Left lung (tissue), 4 donors: ENCODE measurements at regions not wholly inside any gene's neighbourhood (a gene's known extent, or its start where the extent isn't known, plus 50 kb on each side); places are given as distances from the start of the nearest gene placed in this dataset.

Experiments used
- ATAC-seq: fragments of 200-7000 bp; cut with Tn5 transposase; one replicate; pipeline ENCODE4 v1.9.1; 2020; ENCODE audit warnings: moderate library complexity
- DNase-seq, 4 donors: peaks; one replicate each; pipeline ENCODE4 v3.0.0-alpha.2; 2013 to 2020
- H3K27ac ChIP-seq, 2 donors: fragments of 200-600 bp; sonication (generic) in 1 of 2; one replicate each; pipeline versions ENCODE4 v1.5.0 to v1.8.0; 2020 to 2021
- H3K27me3 ChIP-seq, 2 donors: fragments of 200-600 bp; sonication (generic) in 1 of 2; one replicate each; pipeline versions ENCODE4 v1.5.0 to v1.8.0; 2020 to 2021
- H3K36me3 ChIP-seq, 2 donors: fragments of 200-600 bp; sonication (generic) in 1 of 2; one replicate each; pipeline versions ENCODE4 v1.5.0 to v1.8.0; 2020 to 2021
- H3K4me1 ChIP-seq, 2 donors: fragments of 200-600 bp; one replicate each; pipeline ENCODE4 v1.8.0; 2021
- H3K4me3 ChIP-seq, 2 donors: fragments of 200-600 bp; sonication (generic) in 1 of 2; one replicate each; pipeline versions ENCODE4 v1.5.0 to v1.8.0; 2020 to 2021; ENCODE audit warnings: mild to moderate bottlenecking in 1 of 2
- H3K9me3 ChIP-seq, 2 donors: fragments of 200-600 bp; sonication (generic) in 1 of 2; one replicate each; pipeline versions ENCODE4 v1.5.0 to v1.8.0; 2020 to 2021
- intact Hi-C, 2 donors: fragments of 100-400 bp; cut with DNase I; formaldehyde crosslinking; loops; one replicate each; pipeline versions ENCODE4 v1.11.2 to v1.14.2; 2022
- TF ChIP-seq, protein P1 (sequence below), 2 donors: fragments of 200-600 bp; sonication (generic) in 1 of 2; IDR thresholded peaks; one replicate each; pipeline versions ENCODE4 v1.5.0 to v1.8.0; 2021; ENCODE audit warnings: antibody characterized with exemption in 2 of 2
- donor health status: DM: no; HTN: yes; CAD: no.
- donor health status: DM: no; HTN: no; CAD: no.

DNA sequence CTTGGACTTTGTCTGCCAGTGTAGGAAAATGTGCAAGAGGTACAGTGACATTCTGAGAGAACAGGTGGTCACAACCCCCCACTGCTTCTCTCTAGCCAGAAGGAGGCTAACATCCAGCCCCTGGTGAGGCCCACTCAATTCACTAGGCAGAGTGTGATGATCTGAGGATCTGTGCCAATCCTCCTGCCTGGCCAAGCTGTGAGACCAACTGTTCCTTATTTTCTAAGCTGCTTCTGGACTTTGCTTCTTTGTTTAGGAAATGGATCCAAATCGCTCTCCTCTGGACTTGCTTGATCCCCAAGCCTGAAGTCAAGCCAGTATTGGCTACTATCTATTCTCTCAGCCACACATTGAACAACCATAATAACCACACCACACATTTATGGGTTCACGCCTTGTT lies 202.8 kb downstream of the PIK3C3 start:
- no peaks in the 10 kb centered on the region for H3K4me1 ChIP-seq
- no peak for ATAC-seq

DNA sequence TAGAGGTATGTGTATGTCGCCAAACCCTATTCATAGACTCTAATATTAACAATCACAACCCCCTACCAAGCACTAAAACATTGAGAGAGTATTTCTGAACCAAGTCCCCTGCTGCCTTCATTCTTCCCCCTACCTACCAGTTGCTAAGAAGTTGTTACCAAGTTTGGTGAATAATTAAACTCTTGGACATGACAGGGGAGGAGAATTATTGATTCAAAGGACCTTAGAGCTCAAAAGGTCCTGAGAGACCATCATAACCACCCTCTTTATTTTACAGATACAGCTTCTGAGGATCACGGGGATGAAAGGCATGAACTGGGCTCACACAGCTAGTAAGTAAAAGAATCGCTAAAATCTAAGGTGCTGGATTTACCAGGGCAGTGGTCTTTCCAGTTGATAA lies 204.1 kb downstream of the PIK3C3 start:
- no peak for DNase-seq
- Histone ChIP-seq H3K4me3 (no peak overlapping the region), H3K36me3 (no peaks in the 10 kb centered on the region), H3K27ac (no peak overlapping the region), H3K27me3 (no peaks in the 10 kb centered on the region), H3K9me3 (no peaks in the 10 kb centered on the region), H3K4me1 (no peaks in the 10 kb centered on the region)
- TF ChIP-seq, protein P1, sequence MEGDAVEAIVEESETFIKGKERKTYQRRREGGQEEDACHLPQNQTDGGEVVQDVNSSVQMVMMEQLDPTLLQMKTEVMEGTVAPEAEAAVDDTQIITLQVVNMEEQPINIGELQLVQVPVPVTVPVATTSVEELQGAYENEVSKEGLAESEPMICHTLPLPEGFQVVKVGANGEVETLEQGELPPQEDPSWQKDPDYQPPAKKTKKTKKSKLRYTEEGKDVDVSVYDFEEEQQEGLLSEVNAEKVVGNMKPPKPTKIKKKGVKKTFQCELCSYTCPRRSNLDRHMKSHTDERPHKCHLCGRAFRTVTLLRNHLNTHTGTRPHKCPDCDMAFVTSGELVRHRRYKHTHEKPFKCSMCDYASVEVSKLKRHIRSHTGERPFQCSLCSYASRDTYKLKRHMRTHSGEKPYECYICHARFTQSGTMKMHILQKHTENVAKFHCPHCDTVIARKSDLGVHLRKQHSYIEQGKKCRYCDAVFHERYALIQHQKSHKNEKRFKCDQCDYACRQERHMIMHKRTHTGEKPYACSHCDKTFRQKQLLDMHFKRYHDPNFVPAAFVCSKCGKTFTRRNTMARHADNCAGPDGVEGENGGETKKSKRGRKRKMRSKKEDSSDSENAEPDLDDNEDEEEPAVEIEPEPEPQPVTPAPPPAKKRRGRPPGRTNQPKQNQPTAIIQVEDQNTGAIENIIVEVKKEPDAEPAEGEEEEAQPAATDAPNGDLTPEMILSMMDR (IDR thresholded peaks at IDR 0.05): no peak
- intact Hi-C loops: no loop called here
- ATAC-seq: no peak

More for the DNA sequence above, 202.8 kb downstream of the PIK3C3 start:
- Histone ChIP-seq H3K27ac (no peak overlapping the region), H3K27me3 (no peaks in the 10 kb centered on the region), H3K9me3 (no peaks in the 10 kb centered on the region), H3K4me3 (no peak overlapping the region), H3K36me3 (no peaks in the 10 kb centered on the region)
- intact Hi-C loops: no loop called here
- no peak for DNase-seq
- TF ChIP-seq, protein P1 (IDR thresholded peaks at IDR 0.05): no peak

DNA sequence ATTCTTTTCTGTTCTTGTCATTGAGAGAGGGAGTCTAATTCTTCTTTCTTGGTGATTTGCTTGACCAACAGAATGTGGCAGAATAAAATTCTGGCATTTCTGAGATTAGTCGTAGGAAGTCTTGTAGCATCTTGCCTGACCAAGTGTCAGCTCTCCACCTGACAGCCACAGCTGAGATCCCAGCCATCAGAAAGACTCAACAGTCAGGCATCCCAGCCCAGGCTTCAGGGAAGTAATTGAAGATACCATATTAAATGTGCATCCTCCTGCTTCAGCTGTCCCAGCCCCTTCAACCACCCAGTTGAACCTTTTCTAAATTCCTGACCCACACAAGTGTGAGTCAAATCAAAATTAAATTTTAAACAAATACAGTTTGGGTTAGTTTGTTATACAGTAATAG lies 208.3 kb downstream of the PIK3C3 start:
- DNase-seq (no peak), ATAC-seq (no peak)
- Histone ChIP-seq H3K27me3 (no peaks in the 10 kb centered on the region), H3K9me3 (no peaks in the 10 kb centered on the region), H3K4me3 (no peak overlapping the region), H3K36me3 (no peaks in the 10 kb centered on the region), H3K4me1 (no peaks in the 10 kb centered on the region), H3K27ac (no peak overlapping the region)
- intact Hi-C loops: no loop called here
- TF ChIP-seq, protein P1 (IDR thresholded peaks at IDR 0.05): no peak

DNA sequence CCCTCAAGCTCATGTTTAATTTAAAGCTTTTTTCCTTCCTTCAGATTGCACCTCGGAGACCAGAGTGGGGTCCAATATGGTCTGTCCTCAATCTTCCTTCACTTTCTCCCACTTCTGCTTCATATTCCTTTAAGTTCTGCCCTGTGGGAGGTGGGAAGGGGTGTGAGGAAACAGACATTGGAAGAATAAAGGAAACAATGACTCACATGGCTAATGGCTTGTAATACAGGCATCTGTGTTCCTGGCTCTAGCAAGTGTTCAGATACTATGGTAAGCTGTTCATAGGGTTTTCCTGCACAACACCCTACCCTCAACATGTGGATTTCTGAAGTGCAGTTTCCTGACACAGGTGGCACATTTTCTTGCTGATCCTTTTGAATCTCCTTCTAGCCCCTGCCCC lies 209.5 kb downstream of the PIK3C3 start:
- Histone ChIP-seq H3K4me1 (no peaks in the 10 kb centered on the region), H3K27ac (no peak overlapping the region), H3K4me3 (no peak overlapping the region), H3K36me3 (no peaks in the 10 kb centered on the region), H3K9me3 (no peaks in the 10 kb centered on the region), H3K27me3 (no peaks in the 10 kb centered on the region)
- intact Hi-C loops: no loop called here
- ATAC-seq (no peak), DNase-seq (no peak)
- TF ChIP-seq, protein P1 (IDR thresholded peaks at IDR 0.05): no peak

DNA sequence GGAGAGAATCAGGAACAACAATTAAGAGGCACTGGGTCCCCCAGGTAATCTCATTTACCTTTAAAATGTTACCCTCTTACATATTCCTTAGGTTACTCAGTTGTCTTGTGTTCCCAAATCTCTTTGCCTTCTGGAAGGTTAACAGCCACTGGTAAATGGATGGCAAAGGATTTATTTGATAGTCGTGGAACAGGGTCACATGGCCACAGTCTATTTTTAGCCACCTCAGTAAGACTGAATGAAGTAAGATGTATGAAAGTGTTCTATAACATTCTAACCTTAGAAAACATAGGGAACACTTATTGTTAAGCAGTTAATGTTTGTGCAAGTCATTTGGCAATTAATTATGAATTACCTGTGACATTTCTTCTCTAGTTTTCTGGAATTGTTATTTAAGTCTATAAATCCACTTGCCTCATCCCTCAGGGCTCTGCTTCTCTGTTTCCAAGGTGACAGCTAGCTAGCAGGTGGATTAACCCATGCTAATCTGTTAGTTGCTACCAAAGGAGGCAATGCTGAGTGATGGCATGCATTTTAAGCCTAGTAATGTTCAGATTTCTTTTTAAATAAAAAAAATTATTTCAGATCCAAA lies 211.0 kb downstream of the PIK3C3 start:
- intact Hi-C loops: no loop called here
- Histone ChIP-seq H3K27me3 (no peaks in the 10 kb centered on the region), H3K9me3 (no peaks in the 10 kb centered on the region), H3K27ac (no peak overlapping the region), H3K4me1 (no peaks in the 10 kb centered on the region), H3K36me3 (no peaks in the 10 kb centered on the region), H3K4me3 (no peak overlapping the region)
- TF ChIP-seq, protein P1 (IDR thresholded peaks at IDR 0.05): no peak
- no peak for DNase-seq
- no peak for ATAC-seq
